K562 (cell line): ENCODE measurements at regions not wholly inside any gene's neighbourhood (a gene's known extent, or its start where the extent isn't known, plus 50 kb on each side); places are given as distances from the start of the nearest gene placed in this dataset.

ENCODE experiments used
- ATAC-seq: fragments of 200-7000 bp; cut with Tn5 transposase; 3 replicates; pipeline ENCODE4 v1.9.1; 2020; ENCODE audit warnings: moderate library complexity
- BruUV-seq: library from RNA; stranded (reverse); fragments of 400-500 nt; replicated peaks from 2 replicates; lab custom pipeline; 2021; lab: Mats Ljungman, UMichigan
- CTCF ChIA-PET: fragments of 300-600 bp; formaldehyde crosslinking; extraction: SDS; loops from one replicate; lab custom pipeline; 2021; ENCODE audit warnings: low intra/inter-chr PET ratio; lab: Yijun Ruan, JAX
- POLR2A ChIA-PET: fragments of 300-600, 350-650 bp; sonication (Branson Sonifier 250); formaldehyde crosslinking; extraction: SDS; loops from one replicate; lab custom pipeline; 2021; ENCODE audit warnings: antibody characterized with exemption, inconsistent platforms; lab: Yijun Ruan, JAX
- DNase-seq, 4 experiments: peaks; one replicate each; pipeline versions ENCODE4 v3.0.0 to v3.0.0-alpha.2; 2011 to 2018; ENCODE audit warnings: low spot score in 3 of 4, mixed read lengths in 3 of 4; ENCODE audit errors: extremely low read depth in 1 of 4
- FAIRE-seq: peaks from 2 replicates; lab custom pipeline; 2011; peaks lifted over from hg19 to GRCh38; lab: Jason Lieb, UNC
- H2AFZ ChIP-seq: 2 replicates; pipeline ENCODE4 v1.6.0; 2011; ENCODE audit warnings: low read depth, low read length, control low read depth, inconsistent platforms
- H3K27ac ChIP-seq: fragments of 200-600 bp; 3 replicates; pipeline ENCODE4 v1.8.0; 2011; ENCODE audit warnings: low read depth, mild to moderate bottlenecking, control low read depth, inconsistent platforms, low read length, moderate library complexity, mixed read lengths; ENCODE audit errors: extremely low read depth
- H3K27me3 ChIP-seq, 2 experiments: fragments of 300-600 bp in 1 of 2; 2 replicates in 1 of 2; 3 replicates in 1 of 2; pipeline versions ENCODE4 v1.6.0 to v1.8.0; 2011; ENCODE audit warnings: inconsistent platforms in 2 of 2, low read length in 2 of 2, mild to moderate bottlenecking in 1 of 2, mixed read lengths in 1 of 2, moderate library complexity in 1 of 2; ENCODE audit not compliant: control insufficient read depth in 2 of 2, insufficient read depth in 2 of 2
- H3K36me3 ChIP-seq: fragments of 300-600 bp; 3 replicates; pipeline ENCODE4 v1.8.0; 2011; ENCODE audit warnings: mild to moderate bottlenecking, low read length, inconsistent platforms; ENCODE audit not compliant: control insufficient read depth, insufficient read depth
- H3K4me1 ChIP-seq, 2 experiments: fragments of 200-600 bp in 1 of 2; replicated peaks in 1 of 2; 2 replicates in 1 of 2; 3 replicates in 1 of 2; pipeline versions ENCODE4 v1.5.1 to v1.8.0; 2011; ENCODE audit warnings: inconsistent platforms in 2 of 2, low read length in 2 of 2, mild to moderate bottlenecking in 1 of 2, mixed read lengths in 1 of 2, moderate library complexity in 1 of 2; ENCODE audit not compliant: control insufficient read depth in 2 of 2, insufficient read depth in 2 of 2
- H3K4me2 ChIP-seq: 2 replicates; pipeline ENCODE4 v1.6.1; 2011; ENCODE audit warnings: low read length, control low read depth, inconsistent platforms, mixed read lengths; ENCODE audit not compliant: insufficient read depth
- H3K4me3 ChIP-seq: fragments of 200-600 bp; sonication (generic), shearing (Covaris generic); 2 replicates; pipeline ENCODE4 v1.5.1; 2016; ENCODE audit warnings: control low read depth, inconsistent platforms
- H3K79me2 ChIP-seq: fragments of 200-600 bp; 3 replicates; pipeline ENCODE4 v1.8.0; 2011; ENCODE audit warnings: low read length, inconsistent platforms; ENCODE audit not compliant: control insufficient read depth, insufficient read depth
- H3K9ac ChIP-seq, 2 experiments: 2 replicates each; pipeline versions ENCODE4 v1.6.0 to v1.6.1; 2011; ENCODE audit warnings: low read depth in 2 of 2, low read length in 2 of 2, control low read depth in 1 of 2, inconsistent platforms in 1 of 2, mild to moderate bottlenecking in 1 of 2, mixed read lengths in 1 of 2; ENCODE audit not compliant: insufficient read depth in 1 of 2
- H3K9me1 ChIP-seq: one replicate; pipeline ENCODE4 v1.6.0; 2011; ENCODE audit warnings: inconsistent platforms, mild to moderate bottlenecking, low read length, moderate library complexity; ENCODE audit not compliant: control insufficient read depth, insufficient read depth
- H3K9me3 ChIP-seq: replicated peaks from 2 replicates; pipeline ENCODE4 v1.5.1; 2011; ENCODE audit warnings: low read depth, low read length, inconsistent platforms; ENCODE audit not compliant: control insufficient read depth, insufficient read depth
- H4K20me1 ChIP-seq: replicated peaks from 2 replicates; pipeline ENCODE4 v1.6.1; 2011; ENCODE audit warnings: low read length, inconsistent platforms, mixed read lengths; ENCODE audit not compliant: control insufficient read depth, insufficient read depth
- BCL6 ChIP-seq: fragments of 250-450 bp; sonication (Bioruptor Pico); IDR thresholded peaks from 2 replicates; pipeline ENCODE4 v1.4.0; 2020
- ERF ChIP-seq: fragments of 450-650 bp; formaldehyde crosslinking; IDR thresholded peaks from 2 replicates; pipeline ENCODE4 v1.4.0; 2020; ENCODE audit warnings: mild to moderate bottlenecking, mixed read lengths
- FOXA3 ChIP-seq, 2 experiments: fragments of 450-650 bp in 1 of 2; sonication (generic) in 1 of 2; formaldehyde crosslinking; IDR thresholded peaks in 1 of 2; conservative IDR thresholded peaks in 1 of 2; 2 replicates each; pipeline versions ENCODE4 v1.4.0 to v1.8.0; 2020 to 2022; ENCODE audit warnings: mild to moderate bottlenecking in 2 of 2, missing genetic modification reagents in 1 of 2
- IFI16 ChIP-seq: fragments of 250-450 bp; sonication (Bioruptor Pico); IDR thresholded peaks from 2 replicates; pipeline ENCODE4 v2.1.2; 2022; ENCODE audit warnings: mild to moderate bottlenecking, inconsistent platforms
- MCM5 ChIP-seq: fragments of 450-650 bp; IDR thresholded peaks from 2 replicates; pipeline ENCODE4 v1.6.1; 2016; ENCODE audit warnings: low read depth
- NR2C2 ChIP-seq, 2 experiments: fragments of 200-800 bp in 1 of 2; sonication (Bioruptor generic) in 1 of 2; sonication (generic) in 1 of 2; formaldehyde crosslinking in 1 of 2; IDR thresholded peaks; 2 replicates each; pipeline versions ENCODE4 v1.6.1 to v1.8.0; 2016 to 2022; ENCODE audit warnings: mild to moderate bottlenecking in 1 of 2, missing compliant biosample characterization in 1 of 2, missing genetic modification characterization in 1 of 2, missing genetic modification reagents in 1 of 2
- YBX1 ChIP-seq: fragments of 450-650 bp; IDR thresholded peaks from 2 replicates; pipeline ENCODE4 v1.7.1; 2016; ENCODE audit warnings: mild to moderate bottlenecking
- WGBS: fragments of 100-300 bp; shearing (Covaris generic); methylation state at CpG from one replicate; pipeline ENCODE4 v1.1.6; 2016; ENCODE audit warnings: low coverage, mixed read lengths; ENCODE audit not compliant: insufficient coverage; ENCODE audit errors: missing lambda C conversion rate; 5-methylcytosine and 5-hydroxymethylcytosine counted together
- in situ Hi-C: fragments of 300-500 bp; cut with MboI; formaldehyde crosslinking; loops from 4 replicates; pipeline ENCODE4 v1.15.0; 2018; ENCODE audit warnings: inconsistent platforms, mixed read lengths
- intact Hi-C: fragments of 100-400 bp; cut with micrococcal nuclease; formaldehyde crosslinking; loops from 2 replicates; pipeline ENCODE4 v1.14.2; 2022
- TF ChIP-seq, protein P1 (sequence below): fragments of 250-450 bp; sonication (Bioruptor Pico); IDR thresholded peaks from 2 replicates; pipeline ENCODE4 v1.9.0; 2021; ENCODE audit warnings: mild to moderate bottlenecking

DNA sequence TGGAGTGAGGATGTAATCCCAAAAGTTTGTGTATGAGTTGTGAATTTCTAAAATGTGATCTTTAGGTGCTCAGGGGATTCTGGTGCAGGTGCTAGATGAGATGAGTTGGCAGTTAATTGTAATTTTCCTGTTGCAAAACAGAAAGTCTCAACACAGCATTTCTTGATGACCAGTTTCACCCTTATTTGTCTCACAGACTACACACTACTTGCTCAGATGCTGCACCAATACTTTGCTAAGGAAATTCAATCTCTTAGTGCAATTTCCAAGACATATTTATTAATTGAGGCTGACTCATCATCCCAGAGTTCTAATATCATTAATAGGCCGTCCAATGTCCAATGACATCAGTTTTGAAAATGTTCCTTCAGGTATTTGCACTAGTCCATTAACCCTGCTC lies 159.2 kb upstream of the SFRP2 start:
- Histone ChIP-seq H3K79me2 (no peaks in the 10 kb centered on the region), H3K4me2 (no peak overlapping the region), H3K27me3 (no peaks in the 10 kb centered on the region), H2AFZ (no peak overlapping the region), H3K4me1 (peaks cover 0 to 6% of the 10 kb centered on the region in 2 experiments; a peak in 2 of 5 replicates), H3K36me3 (no peaks in the 10 kb centered on the region), H4K20me1 (no peaks in the 10 kb centered on the region), H3K9me1 (no peaks in the 10 kb centered on the region), H3K9me3 (no peaks in the 10 kb centered on the region), H3K4me3 (no peak overlapping the region), H3K9ac (no peak overlapping the region), H3K27ac (no peak overlapping the region)
- FAIRE-seq (no peak), DNase-seq (no peak)
- CTCF ChIA-PET, result no interaction called here
- 5% methylated on average over 1 of the region's 1 CpG for WGBS
- in situ Hi-C loops, result no loop called here
- POLR2A ChIA-PET, result no interaction called here
- BruUV-seq, result no TSS peak
- TF ChIP-seq BCL6 (no peak), NR2C2 (CRISPR knock-in tag; IDR thresholded peaks at IDR 0.05) (no peak), NR2C2 (tag; IDR thresholded peaks at IDR 0.05) (no peak), ERF (CRISPR knock-in tag) (no peak)
- TF ChIP-seq, protein P1, sequence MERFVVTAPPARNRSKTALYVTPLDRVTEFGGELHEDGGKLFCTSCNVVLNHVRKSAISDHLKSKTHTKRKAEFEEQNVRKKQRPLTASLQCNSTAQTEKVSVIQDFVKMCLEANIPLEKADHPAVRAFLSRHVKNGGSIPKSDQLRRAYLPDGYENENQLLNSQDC (CRISPR knock-in tag), result no peak
- TF ChIP-seq, all 486 proteins: peak for 0
- intact Hi-C loops, result no loop called here
- ATAC-seq, result no peak

DNA sequence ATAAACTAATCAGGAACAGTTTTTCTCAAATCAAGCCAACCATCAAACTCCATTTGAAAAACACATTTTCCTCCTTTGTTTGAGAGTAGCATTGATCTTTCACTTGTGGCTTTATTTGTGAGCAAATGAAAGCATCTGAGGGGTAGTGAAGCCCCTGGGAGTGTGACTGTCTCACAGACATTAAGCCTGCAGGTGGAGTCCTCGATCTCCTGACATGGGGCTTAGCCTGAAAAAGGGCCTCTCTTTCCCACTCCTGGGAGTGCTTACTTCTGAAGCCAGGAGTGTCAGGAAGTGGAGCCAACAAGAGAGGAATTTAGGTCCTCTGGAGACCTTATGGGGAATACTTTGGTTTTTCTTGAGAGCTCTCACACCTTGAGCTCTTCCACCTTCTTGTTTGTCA lies 158.2 kb upstream of the SFRP2 start:
- DNase-seq (no peak), ATAC-seq (no peak), FAIRE-seq (no peak)
- H2AFZ ChIP-seq, result no peak overlapping the region
- no peak overlapping the region for H3K4me3 ChIP-seq
- H3K9me1 ChIP-seq, result no peaks in the 10 kb centered on the region
- H3K4me1 ChIP-seq, result peaks cover 0 to 6% of the 10 kb centered on the region in 2 experiments; a peak in 2 of 5 replicates
- 0% methylated on average over 1 of the region's 1 CpG for WGBS
- BruUV-seq, result no TSS peak
- ChIA-PET CTCF (no interaction called here), POLR2A (interaction anchor here (0.6 kb wide), 1 partner anchor 123 kb away, joined by 4 read pairs; no protein-coding TSS in a partner anchor)
- no peak overlapping the region for H3K9ac ChIP-seq
- no peaks in the 10 kb centered on the region for H3K36me3 ChIP-seq
- intact Hi-C loops (no loop called here), in situ Hi-C loops (no loop called here)
- H3K27ac ChIP-seq, result no peak overlapping the region
- no peak overlapping the region for H3K4me2 ChIP-seq
- no peaks in the 10 kb centered on the region for H3K79me2 ChIP-seq
- no peaks in the 10 kb centered on the region for H3K9me3 ChIP-seq
- no peaks in the 10 kb centered on the region for H4K20me1 ChIP-seq
- H3K27me3 ChIP-seq, result no peaks in the 10 kb centered on the region
- TF ChIP-seq IFI16 (no peak), YBX1 (no peak), FOXA3 (CRISPR knock-in tag; conservative IDR thresholded peaks at IDR 0.05 in 1 of 2, IDR thresholded peaks at IDR 0.05 in 1 of 2) (no peak), MCM5 (no peak)
